ENCODE measurements at regions not wholly inside any gene's neighbourhood (a gene's known extent, or its start where the extent isn't known, plus 50 kb on each side); places are given as distances from the start of the nearest gene placed in this dataset.

GRCh38 chr10:4532011-4532410, 294.0 kb upstream of the AKR1E2 start:
- H3K27ac ChIP-seq (ENCODE audit: low read depth, low read length): no peak overlapping the region
- H3K9ac ChIP-seq (ENCODE audit: low read depth, low read length): no peak overlapping the region
- H3K4me3 ChIP-seq (ENCODE audit: low read depth, low read length): no peak overlapping the region
- H3K27me3 ChIP-seq (ENCODE audit: control insufficient read depth, insufficient read depth, low read length): no peaks in the 10 kb centered on the region
- H3K36me3 ChIP-seq (ENCODE audit: control insufficient read depth, insufficient read depth, low read length): no peaks in the 10 kb centered on the region
- no peaks in the 10 kb centered on the region for H3K4me1 ChIP-seq (ENCODE audit: control insufficient read depth, insufficient read depth, low read length)
- H3K9me3 ChIP-seq (ENCODE audit: control insufficient read depth, insufficient read depth, low read length): no peaks in the 10 kb centered on the region

- no peak overlapping the region for H3K9ac ChIP-seq (ENCODE audit: low read depth, low read length)
- no peaks in the 10 kb centered on the region for H3K4me1 ChIP-seq (ENCODE audit: control insufficient read depth, insufficient read depth, low read length)
- H3K9me3 ChIP-seq (ENCODE audit: control insufficient read depth, insufficient read depth, low read length): no peaks in the 10 kb centered on the region
- no peak overlapping the region for H3K4me3 ChIP-seq (ENCODE audit: low read depth, low read length)
- H3K27me3 ChIP-seq (ENCODE audit: control insufficient read depth, insufficient read depth, low read length): no peaks in the 10 kb centered on the region
- no peaks in the 10 kb centered on the region for H3K36me3 ChIP-seq (ENCODE audit: control insufficient read depth, insufficient read depth, low read length)
- no peak overlapping the region for H3K27ac ChIP-seq (ENCODE audit: low read depth, low read length)
These were observed 296.7 kb upstream of the AKR1E2 start for GRCh38 chr10:4529266-4529665.

- no peak overlapping the region for H3K27ac ChIP-seq (ENCODE audit: low read depth, low read length)
- H3K9ac ChIP-seq (ENCODE audit: low read depth, low read length): no peak overlapping the region
- H3K27me3 ChIP-seq (ENCODE audit: control insufficient read depth, insufficient read depth, low read length): no peaks in the 10 kb centered on the region
- no peaks in the 10 kb centered on the region for H3K36me3 ChIP-seq (ENCODE audit: control insufficient read depth, insufficient read depth, low read length)
- H3K4me3 ChIP-seq (ENCODE audit: low read depth, low read length): no peak overlapping the region
- no peaks in the 10 kb centered on the region for H3K9me3 ChIP-seq (ENCODE audit: control insufficient read depth, insufficient read depth, low read length)
- H3K4me1 ChIP-seq (ENCODE audit: control insufficient read depth, insufficient read depth, low read length): no peaks in the 10 kb centered on the region
These were observed 298.6 kb upstream of the AKR1E2 start for GRCh38 chr10:4527281-4527970.

GRCh38 chr10:4526311-4526731, 299.7 kb upstream of the AKR1E2 start:
- no peak overlapping the region for H3K4me3 ChIP-seq (ENCODE audit: low read depth, low read length)
- no peaks in the 10 kb centered on the region for H3K4me1 ChIP-seq (ENCODE audit: control insufficient read depth, insufficient read depth, low read length)
- H3K36me3 ChIP-seq (ENCODE audit: control insufficient read depth, insufficient read depth, low read length): no peaks in the 10 kb centered on the region
- H3K9me3 ChIP-seq (ENCODE audit: control insufficient read depth, insufficient read depth, low read length): no peaks in the 10 kb centered on the region
- H3K27me3 ChIP-seq (ENCODE audit: control insufficient read depth, insufficient read depth, low read length): no peaks in the 10 kb centered on the region
- no peak overlapping the region for H3K27ac ChIP-seq (ENCODE audit: low read depth, low read length)
- H3K9ac ChIP-seq (ENCODE audit: low read depth, low read length): no peak overlapping the region

- Histone ChIP-seq H3K4me3 (ENCODE audit: low read depth, low read length) (no peak overlapping the region), H3K9ac (ENCODE audit: low read depth, low read length) (no peak overlapping the region), H3K4me1 (ENCODE audit: control insufficient read depth, insufficient read depth, low read length) (no peaks in the 10 kb centered on the region), H3K27me3 (ENCODE audit: control insufficient read depth, insufficient read depth, low read length) (no peaks in the 10 kb centered on the region), H3K36me3 (ENCODE audit: control insufficient read depth, insufficient read depth, low read length) (no peaks in the 10 kb centered on the region), H3K27ac (ENCODE audit: low read depth, low read length) (no peak overlapping the region), H3K9me3 (ENCODE audit: control insufficient read depth, insufficient read depth, low read length) (no peaks in the 10 kb centered on the region)
These were observed 300.9 kb upstream of the AKR1E2 start for GRCh38 chr10:4525103-4525502.

GRCh38 chr10:4522296-4523000, 303.6 kb upstream of the AKR1E2 start:
- H3K9me3 ChIP-seq (ENCODE audit: control insufficient read depth, insufficient read depth, low read length): no peaks in the 10 kb centered on the region
- H3K27ac ChIP-seq (ENCODE audit: low read depth, low read length): no peak overlapping the region
- no peaks in the 10 kb centered on the region for H3K36me3 ChIP-seq (ENCODE audit: control insufficient read depth, insufficient read depth, low read length)
- no peak overlapping the region for H3K9ac ChIP-seq (ENCODE audit: low read depth, low read length)
- no peaks in the 10 kb centered on the region for H3K4me1 ChIP-seq (ENCODE audit: control insufficient read depth, insufficient read depth, low read length)
- H3K4me3 ChIP-seq (ENCODE audit: low read depth, low read length): no peak overlapping the region
- H3K27me3 ChIP-seq (ENCODE audit: control insufficient read depth, insufficient read depth, low read length): no peaks in the 10 kb centered on the region

- Histone ChIP-seq H3K27me3 (ENCODE audit: control insufficient read depth, insufficient read depth, low read length) (no peaks in the 10 kb centered on the region), H3K4me1 (ENCODE audit: control insufficient read depth, insufficient read depth, low read length) (no peaks in the 10 kb centered on the region), H3K36me3 (ENCODE audit: control insufficient read depth, insufficient read depth, low read length) (no peaks in the 10 kb centered on the region), H3K27ac (ENCODE audit: low read depth, low read length) (no peak overlapping the region), H3K9me3 (ENCODE audit: control insufficient read depth, insufficient read depth, low read length) (no peaks in the 10 kb centered on the region), H3K9ac (ENCODE audit: low read depth, low read length) (no peak overlapping the region), H3K4me3 (ENCODE audit: low read depth, low read length) (no peak overlapping the region)
These were observed 306.2 kb upstream of the AKR1E2 start for GRCh38 chr10:4519658-4520402.

- H3K4me3 ChIP-seq (ENCODE audit: low read depth, low read length): no peak overlapping the region
- no peaks in the 10 kb centered on the region for H3K9me3 ChIP-seq (ENCODE audit: control insufficient read depth, insufficient read depth, low read length)
- no peaks in the 10 kb centered on the region for H3K36me3 ChIP-seq (ENCODE audit: control insufficient read depth, insufficient read depth, low read length)
- H3K27ac ChIP-seq (ENCODE audit: low read depth, low read length): no peak overlapping the region
- peaks cover under 1% of the 10 kb centered on the region; the same call in 1 of the 2 replicates for H3K4me1 ChIP-seq (ENCODE audit: control insufficient read depth, insufficient read depth, low read length)
- H3K27me3 ChIP-seq (ENCODE audit: control insufficient read depth, insufficient read depth, low read length): no peaks in the 10 kb centered on the region
- H3K9ac ChIP-seq (ENCODE audit: low read depth, low read length): no peak overlapping the region
These were observed 308.3 kb upstream of the AKR1E2 start for GRCh38 chr10:4517746-4518145.

- Histone ChIP-seq H3K27me3 (ENCODE audit: control insufficient read depth, insufficient read depth, low read length) (no peaks in the 10 kb centered on the region), H3K36me3 (ENCODE audit: control insufficient read depth, insufficient read depth, low read length) (no peaks in the 10 kb centered on the region), H3K4me1 (ENCODE audit: control insufficient read depth, insufficient read depth, low read length) (peaks cover 3% of the 10 kb centered on the region; the same call in 1 of the 2 replicates), H3K27ac (ENCODE audit: low read depth, low read length) (no peak overlapping the region), H3K9ac (ENCODE audit: low read depth, low read length) (no peak overlapping the region), H3K4me3 (ENCODE audit: low read depth, low read length) (no peak overlapping the region), H3K9me3 (ENCODE audit: control insufficient read depth, insufficient read depth, low read length) (no peaks in the 10 kb centered on the region)
These were observed 310.3 kb upstream of the AKR1E2 start for GRCh38 chr10:4515721-4516120.

GRCh38 chr10:4514445-4515108, 311.4 kb upstream of the AKR1E2 start:
- peaks cover 3% of the 10 kb centered on the region; the same call in 1 of the 2 replicates for H3K4me1 ChIP-seq (ENCODE audit: control insufficient read depth, insufficient read depth, low read length)
- no peak overlapping the region for H3K4me3 ChIP-seq (ENCODE audit: low read depth, low read length)
- H3K36me3 ChIP-seq (ENCODE audit: control insufficient read depth, insufficient read depth, low read length): no peaks in the 10 kb centered on the region
- no peaks in the 10 kb centered on the region for H3K9me3 ChIP-seq (ENCODE audit: control insufficient read depth, insufficient read depth, low read length)
- H3K27me3 ChIP-seq (ENCODE audit: control insufficient read depth, insufficient read depth, low read length): no peaks in the 10 kb centered on the region
- no peak overlapping the region for H3K9ac ChIP-seq (ENCODE audit: low read depth, low read length)
- H3K27ac ChIP-seq (ENCODE audit: low read depth, low read length): no peak overlapping the region

All from HUES48 (cell line).